Tibial nerve (tissue), 3 donors: ENCODE measurements at regions not wholly inside any gene's neighbourhood (a gene's known extent, or its start where the extent isn't known, plus 50 kb on each side); places are given as distances from the start of the nearest gene placed in this dataset.

Experiments
- POLR2A ChIP-seq, 2 donors: fragments of 450-650 bp; IDR thresholded peaks; one replicate each; pipeline ENCODE4 v1.6.1; 2017; ENCODE audit warnings: antibody characterized with exemption in 2 of 2, mild to moderate bottlenecking in 2 of 2, moderate library complexity in 2 of 2
- TF ChIP-seq, protein P1 (sequence below), 5 experiments: fragments of 200-600 bp in 3 of 5; fragments of 450-650 bp in 2 of 5; sonication (generic) in 3 of 5; IDR thresholded peaks; one replicate each; pipeline ENCODE4 v1.5.1; 2016 to 2019; ENCODE audit warnings: antibody characterized with exemption in 5 of 5, mild to moderate bottlenecking in 3 of 5, moderate library complexity in 2 of 5

DNA sequence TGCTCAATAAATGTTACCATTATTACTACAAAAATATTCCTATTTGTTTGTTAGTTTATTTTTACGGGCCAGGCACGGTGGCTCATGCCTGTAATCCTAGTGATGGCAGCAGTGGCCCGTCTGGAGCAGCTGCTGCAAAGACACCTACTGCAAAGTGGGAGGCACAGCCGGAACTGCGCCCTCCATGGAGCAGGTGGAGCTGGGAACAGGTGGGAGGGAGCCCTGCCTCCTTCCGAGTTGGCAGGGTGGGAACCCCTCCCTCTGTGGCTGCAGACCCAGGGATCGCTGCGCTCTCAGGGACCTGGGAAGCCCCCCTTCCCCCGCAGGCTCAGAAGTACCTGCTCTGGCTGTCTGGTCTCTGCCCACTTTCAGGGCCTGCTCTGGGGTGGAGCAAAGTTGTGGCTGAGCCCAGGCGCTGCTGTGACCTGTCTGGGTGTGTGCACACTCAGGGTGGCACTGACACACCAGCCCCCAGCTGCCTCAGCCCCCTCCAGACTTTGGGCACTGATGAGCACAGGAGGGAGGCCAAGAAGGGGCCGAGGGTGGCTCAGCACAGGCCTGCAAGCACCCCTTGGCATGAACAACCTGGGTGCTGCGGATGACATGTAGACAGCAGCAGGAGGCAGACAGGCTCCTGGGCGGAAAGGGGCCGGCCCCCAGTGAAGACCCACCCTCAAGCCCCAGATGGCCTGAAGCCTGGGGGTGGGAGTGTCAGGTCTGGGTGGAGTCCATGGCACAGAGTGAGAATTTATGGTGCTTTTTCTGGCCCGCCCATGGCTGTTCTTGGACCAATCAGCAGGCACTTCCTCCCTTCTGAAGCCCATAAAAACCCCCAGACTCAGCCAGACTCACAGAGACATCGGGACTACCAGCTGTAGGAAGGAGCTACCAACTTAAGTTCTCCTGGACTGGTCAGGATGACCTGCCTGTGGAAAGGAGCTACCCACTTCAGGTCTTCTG is 103.7 kb upstream of the CLMP start:
- TF ChIP-seq, protein P1, sequence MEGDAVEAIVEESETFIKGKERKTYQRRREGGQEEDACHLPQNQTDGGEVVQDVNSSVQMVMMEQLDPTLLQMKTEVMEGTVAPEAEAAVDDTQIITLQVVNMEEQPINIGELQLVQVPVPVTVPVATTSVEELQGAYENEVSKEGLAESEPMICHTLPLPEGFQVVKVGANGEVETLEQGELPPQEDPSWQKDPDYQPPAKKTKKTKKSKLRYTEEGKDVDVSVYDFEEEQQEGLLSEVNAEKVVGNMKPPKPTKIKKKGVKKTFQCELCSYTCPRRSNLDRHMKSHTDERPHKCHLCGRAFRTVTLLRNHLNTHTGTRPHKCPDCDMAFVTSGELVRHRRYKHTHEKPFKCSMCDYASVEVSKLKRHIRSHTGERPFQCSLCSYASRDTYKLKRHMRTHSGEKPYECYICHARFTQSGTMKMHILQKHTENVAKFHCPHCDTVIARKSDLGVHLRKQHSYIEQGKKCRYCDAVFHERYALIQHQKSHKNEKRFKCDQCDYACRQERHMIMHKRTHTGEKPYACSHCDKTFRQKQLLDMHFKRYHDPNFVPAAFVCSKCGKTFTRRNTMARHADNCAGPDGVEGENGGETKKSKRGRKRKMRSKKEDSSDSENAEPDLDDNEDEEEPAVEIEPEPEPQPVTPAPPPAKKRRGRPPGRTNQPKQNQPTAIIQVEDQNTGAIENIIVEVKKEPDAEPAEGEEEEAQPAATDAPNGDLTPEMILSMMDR (IDR thresholded peaks at IDR 0.05) = no peak
- TF ChIP-seq POLR2A (IDR thresholded peaks at IDR 0.05) = no peak
